Sigmoid colon (tissue), 6 donors: ENCODE measurements at regions not wholly inside any gene's neighbourhood (a gene's known extent, or its start where the extent isn't known, plus 50 kb on each side); places are given as distances from the start of the nearest gene placed in this dataset.

Experiments
- DNase-seq: peaks from one replicate; pipeline ENCODE4 v3.0.0-alpha.2; 2019
- H3K27ac ChIP-seq, 4 donors: fragments of 200-600 bp; sonication (generic); one replicate each; pipeline ENCODE4 v1.5.1; 2016 to 2019; ENCODE audit warnings: mild to moderate bottlenecking in 1 of 4
- H3K27me3 ChIP-seq, 3 donors: fragments of 200-600 bp; sonication (generic); one replicate each; pipeline ENCODE4 v1.5.1; 2019; ENCODE audit warnings: mild to moderate bottlenecking in 1 of 3
- H3K36me3 ChIP-seq, 4 donors: fragments of 200-600 bp; sonication (generic); one replicate each; pipeline ENCODE4 v1.5.1; 2016 to 2019
- H3K4me1 ChIP-seq, 4 donors: fragments of 200-600 bp; sonication (generic); one replicate each; pipeline ENCODE4 v1.5.1; 2017 to 2019
- H3K4me3 ChIP-seq, 4 donors: fragments of 200-600 bp; sonication (generic); one replicate each; pipeline ENCODE4 v1.5.1; 2017 to 2019; ENCODE audit warnings: mild to moderate bottlenecking in 2 of 4, moderate library complexity in 1 of 4
- H3K9me3 ChIP-seq, 4 donors: fragments of 200-600 bp in 3 of 4; sonication (generic) in 3 of 4; one replicate each; pipeline versions ENCODE4 v1.5.1 to v1.6.1; 2013 to 2019
- CTCF ChIP-seq, 4 experiments: fragments of 450-650 bp in 3 of 4; fragments of 200-600 bp in 1 of 4; IDR thresholded peaks; one replicate each; pipeline ENCODE4 v1.5.1; 2016 to 2019; ENCODE audit warnings: antibody characterized with exemption in 4 of 4, mild to moderate bottlenecking in 3 of 4, moderate library complexity in 2 of 4
- EP300 ChIP-seq, 4 donors: sonication (generic); formaldehyde crosslinking; IDR thresholded peaks; one replicate each; pipeline ENCODE4 v1.6.1; 2017; ENCODE audit warnings: antibody characterized with exemption in 4 of 4
- POLR2A ChIP-seq, 2 donors: fragments of 450-650 bp; IDR thresholded peaks; one replicate each; pipeline ENCODE4 v1.6.1; 2016; ENCODE audit warnings: antibody characterized with exemption in 2 of 2, mild to moderate bottlenecking in 2 of 2, moderate library complexity in 2 of 2
- POLR2AphosphoS5 ChIP-seq, 4 donors: sonication (generic); formaldehyde crosslinking; IDR thresholded peaks; one replicate each; pipeline ENCODE4 v1.6.1; 2017; ENCODE audit warnings: antibody characterized with exemption in 4 of 4
- WGBS, 2 donors: extraction: QIAGEN DNeasy Blood & Tissue Kit; methylation state at CpG; one replicate each; pipeline ENCODE4 v1.1.7; 2013; 5-methylcytosine and 5-hydroxymethylcytosine counted together
- intact Hi-C: fragments of 100-400 bp; cut with DNase I; formaldehyde crosslinking; loops from one replicate; pipeline ENCODE4 v1.15.1; 2023
- donor health status: healthy with polysubstance abuse.
- donor health status: healthy.

DNA sequence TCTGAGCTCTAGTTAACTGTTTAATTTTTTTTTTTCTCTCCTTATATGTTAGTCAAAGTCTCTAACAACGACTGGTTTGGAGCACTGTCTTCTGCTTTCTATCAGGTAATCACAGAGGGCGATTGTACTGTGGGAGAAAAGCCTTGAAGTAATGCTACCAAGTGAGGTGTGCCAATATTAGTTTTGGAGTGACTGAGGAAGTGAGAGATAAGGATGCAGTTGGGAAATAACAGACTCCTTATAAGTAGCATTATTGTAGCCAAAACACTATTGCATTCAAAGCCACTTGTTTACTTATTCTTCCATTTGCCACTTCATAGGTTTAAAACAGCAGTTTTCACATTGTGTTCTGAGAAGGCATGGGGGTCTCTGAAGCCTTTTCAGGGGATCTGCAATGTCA, 79.1 kb upstream of the SLC6A14 start:
- TF ChIP-seq POLR2A (IDR thresholded peaks at IDR 0.05) = no peak
- TF ChIP-seq POLR2AphosphoS5 (IDR thresholded peaks at IDR 0.05) = no peak
- no peak for TF ChIP-seq EP300 (IDR thresholded peaks at IDR 0.05)
- Histone ChIP-seq H3K9me3 (no peaks in the 10 kb centered on the region), H3K27ac (no peak overlapping the region), H3K36me3 (no peaks in the 10 kb centered on the region), H3K4me3 (no peak overlapping the region), H3K4me1 (no peaks in the 10 kb centered on the region), H3K27me3 (no peaks in the 10 kb centered on the region)
- WGBS, 2 donors = 6 to 32% methylated on average over 2 of the region's 2 CpGs
- intact Hi-C loops = no loop called here
- DNase-seq = no peak

DNA sequence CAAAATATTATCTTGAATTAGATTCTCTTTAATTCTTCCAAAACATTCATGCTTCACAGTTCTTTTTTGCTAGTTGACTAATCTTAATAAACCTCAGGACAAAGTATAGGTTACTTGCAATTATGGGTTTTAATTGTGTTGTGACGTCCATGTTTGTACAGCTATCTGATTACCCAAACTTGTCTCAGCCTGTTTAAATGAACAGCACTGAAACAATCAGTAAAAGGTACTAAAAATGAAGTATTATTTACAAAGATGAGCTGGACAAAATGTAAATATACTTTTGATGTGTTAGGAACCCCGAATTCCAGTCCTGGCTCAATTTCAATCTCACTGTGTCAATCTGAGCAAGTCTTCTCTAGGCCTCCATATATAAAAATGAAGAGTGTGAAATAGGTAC, 57.4 kb upstream of the SLC6A14 start:
- Histone ChIP-seq H3K4me3 (no peak overlapping the region), H3K27me3 (no peaks in the 10 kb centered on the region), H3K4me1 (no peaks in the 10 kb centered on the region), H3K27ac (no peak overlapping the region), H3K9me3 (no peaks in the 10 kb centered on the region), H3K36me3 (no peaks in the 10 kb centered on the region)
- intact Hi-C loops = no loop called here
- no peak for TF ChIP-seq POLR2A (IDR thresholded peaks at IDR 0.05)
- no peak for TF ChIP-seq EP300 (IDR thresholded peaks at IDR 0.05)
- no peak for TF ChIP-seq CTCF (IDR thresholded peaks at IDR 0.05)
- TF ChIP-seq POLR2AphosphoS5 (IDR thresholded peaks at IDR 0.05) = no peak
- DNase-seq = no peak
- WGBS, 2 donors = 41 to 61% methylated on average over 2 of the region's 2 CpGs

DNA sequence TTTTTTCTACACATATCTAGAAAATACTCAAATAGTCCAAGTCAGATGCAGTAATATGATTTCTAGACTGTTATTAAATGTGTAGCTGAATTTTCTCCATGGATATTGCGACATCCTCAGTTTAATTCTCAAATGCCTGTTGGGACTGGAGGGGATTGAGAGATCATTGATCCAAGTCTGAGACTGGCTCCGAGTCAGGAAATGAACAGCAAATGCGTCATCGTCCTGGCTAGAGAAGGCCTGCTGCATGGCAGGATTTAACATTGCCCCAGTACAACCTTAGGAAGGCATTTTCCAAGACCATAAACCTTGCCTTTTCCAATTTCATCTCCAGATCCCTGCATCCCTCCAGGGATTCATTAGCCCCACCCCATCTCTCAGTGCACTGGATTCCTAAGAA, 56.6 kb upstream of the SLC6A14 start:
- Histone ChIP-seq H3K36me3 (no peaks in the 10 kb centered on the region), H3K27me3 (no peaks in the 10 kb centered on the region), H3K9me3 (no peaks in the 10 kb centered on the region), H3K27ac (no peak overlapping the region), H3K4me1 (no peaks in the 10 kb centered on the region), H3K4me3 (no peak overlapping the region)
- TF ChIP-seq POLR2AphosphoS5 (IDR thresholded peaks at IDR 0.05) (no peak), CTCF (IDR thresholded peaks at IDR 0.05) (no peak), POLR2A (IDR thresholded peaks at IDR 0.05) (no peak), EP300 (IDR thresholded peaks at IDR 0.05) (no peak)
- DNase-seq = no peak
- intact Hi-C loops = no loop called here
- 90 to 91% methylated on average over 4 of the region's 4 CpGs for WGBS, 2 donors

DNA sequence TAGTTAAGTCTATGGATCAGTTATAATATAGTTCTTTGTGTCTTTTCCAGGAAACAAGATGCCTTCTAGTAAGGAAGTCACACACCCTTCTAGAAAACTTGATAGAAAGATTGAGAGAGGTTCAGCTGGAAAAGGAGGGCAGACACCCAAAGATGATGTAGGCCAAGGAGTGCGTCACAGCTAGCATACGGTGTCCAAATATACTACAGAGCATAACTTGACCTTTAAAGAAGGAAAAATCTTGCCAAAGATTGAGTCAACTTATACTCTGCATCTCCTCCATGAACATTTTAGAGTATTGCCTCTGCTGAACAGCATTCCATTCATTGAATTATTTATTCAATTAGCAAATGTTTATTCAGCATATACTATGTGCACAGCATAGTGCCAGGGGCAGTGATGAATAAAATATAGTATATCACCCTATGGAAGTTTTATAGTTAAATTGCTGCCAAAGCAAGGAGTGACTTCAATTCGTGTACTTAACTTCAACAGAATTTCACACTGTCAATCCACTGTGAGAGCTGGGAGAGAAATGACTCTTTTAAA, 51.9 kb upstream of the SLC6A14 start:
- WGBS, 2 donors = 63 to 68% methylated on average over 3 of the region's 3 CpGs
- no peak for DNase-seq
- Histone ChIP-seq H3K27me3 (no peaks in the 10 kb centered on the region), H3K4me1 (no peaks in the 10 kb centered on the region), H3K4me3 (no peak overlapping the region), H3K9me3 (no peaks in the 10 kb centered on the region), H3K27ac (no peak overlapping the region), H3K36me3 (no peaks in the 10 kb centered on the region)
- TF ChIP-seq EP300 (IDR thresholded peaks at IDR 0.05) (no peak), POLR2A (IDR thresholded peaks at IDR 0.05) (no peak), POLR2AphosphoS5 (IDR thresholded peaks at IDR 0.05) (no peak), CTCF (IDR thresholded peaks at IDR 0.05) (no peak)
- intact Hi-C loops = no loop called here
